ENCODE measurements at regions not wholly inside any gene's neighbourhood (a gene's known extent, or its start where the extent isn't known, plus 50 kb on each side); places are given as distances from the start of the nearest gene placed in this dataset.

- no peak for DNase-seq (ENCODE audit: low read depth)
- no peak for TF ChIP-seq CTCF (conservative IDR thresholded peaks at IDR 0.05; ENCODE audit: low read length)
- H3K4me3 ChIP-seq (ENCODE audit: low read length) = no peak overlapping the region
Measured at GRCh38 chr20:46798430-46798829, 89.0 kb downstream of the SLC2A10 start.

GRCh38 chr20:46799781-46800408 is 90.4 kb downstream of the SLC2A10 start:
- DNase-seq (ENCODE audit: low read depth) = no peak
- TF ChIP-seq CTCF (conservative IDR thresholded peaks at IDR 0.05; ENCODE audit: low read length) = no peak
- H3K4me3 ChIP-seq (ENCODE audit: low read length) = no peak overlapping the region

GRCh38 chr20:46800409-46800804 is 91.0 kb downstream of the SLC2A10 start:
- no peak for DNase-seq (ENCODE audit: low read depth)
- TF ChIP-seq CTCF (conservative IDR thresholded peaks at IDR 0.05; ENCODE audit: low read length) = no peak
- H3K4me3 ChIP-seq (ENCODE audit: low read length) = no peak overlapping the region

GRCh38 chr20:46801003-46801702 is 91.7 kb downstream of the SLC2A10 start:
- no peak for TF ChIP-seq CTCF (conservative IDR thresholded peaks at IDR 0.05; ENCODE audit: low read length)
- no peak for DNase-seq (ENCODE audit: low read depth)
- no peak overlapping the region for H3K4me3 ChIP-seq (ENCODE audit: low read length)

- no peak overlapping the region for H3K4me3 ChIP-seq (ENCODE audit: low read length)
- TF ChIP-seq CTCF (conservative IDR thresholded peaks at IDR 0.05; ENCODE audit: low read length) = no peak
- DNase-seq (ENCODE audit: low read depth) = no peak
Measured at GRCh38 chr20:46802722-46803121, 91.9 kb upstream of the EYA2 start.

- H3K4me3 ChIP-seq (ENCODE audit: low read length) = no peak overlapping the region
- no peak for TF ChIP-seq CTCF (conservative IDR thresholded peaks at IDR 0.05; ENCODE audit: low read length)
- no peak for DNase-seq (ENCODE audit: low read depth)
Measured at GRCh38 chr20:46803123-46804020, 91.3 kb upstream of the EYA2 start.

Measured in AG10803 (cell line).